RWPE2 (cell line): ENCODE measurements at regions not wholly inside any gene's neighbourhood (a gene's known extent, or its start where the extent isn't known, plus 50 kb on each side); places are given as distances from the start of the nearest gene placed in this dataset.

Experiments
- ATAC-seq: fragments of 200-7000 bp; cut with Tn5 transposase; 3 replicates; pipeline ENCODE4 v1.9.1; 2021; ENCODE audit warnings: low read depth
- DNase-seq: peaks from one replicate; pipeline ENCODE4 v3.0.0-alpha.2; 2020; ENCODE audit warnings: low spot score
- H3K27ac ChIP-seq: fragments of 450-650 bp; 2 replicates; pipeline ENCODE4 v1.5.1; 2017; ENCODE audit warnings: mild to moderate bottlenecking; ENCODE audit not compliant: poor library complexity, severe bottlenecking
- H3K27me3 ChIP-seq: fragments of 250-450 bp; sonication (Bioruptor Pico); 2 replicates; pipeline ENCODE4 v1.5.1; 2021; ENCODE audit warnings: mild to moderate bottlenecking, moderate library complexity; ENCODE audit not compliant: insufficient read depth, poor library complexity, severe bottlenecking
- H3K36me3 ChIP-seq: fragments of 250-450 bp; sonication (Bioruptor Pico); 2 replicates; pipeline ENCODE4 v1.5.1; 2020; ENCODE audit warnings: low read depth, mild to moderate bottlenecking, moderate library complexity
- H3K4me1 ChIP-seq: fragments of 250-450 bp; sonication (Bioruptor Pico); 2 replicates; pipeline ENCODE4 v1.5.1; 2021; ENCODE audit warnings: mild to moderate bottlenecking, moderate library complexity; ENCODE audit not compliant: insufficient read depth, poor library complexity, severe bottlenecking
- H3K4me3 ChIP-seq: fragments of 250-450 bp; sonication (Bioruptor Pico); 2 replicates; pipeline ENCODE4 v1.5.1; 2021; ENCODE audit warnings: mild to moderate bottlenecking, moderate library complexity; ENCODE audit not compliant: severe bottlenecking
- H3K9me3 ChIP-seq: fragments of 250-450 bp; sonication (Bioruptor Pico); 2 replicates; pipeline ENCODE4 v1.5.1; 2021; ENCODE audit warnings: mild to moderate bottlenecking, moderate library complexity; ENCODE audit not compliant: severe bottlenecking
- TF ChIP-seq, protein P1 (sequence below): fragments of 450-650 bp; IDR thresholded peaks from one replicate; pipeline ENCODE4 v1.5.1; 2017; ENCODE audit warnings: mild to moderate bottlenecking, moderate library complexity; ENCODE audit not compliant: poor library complexity, severe bottlenecking

DNA sequence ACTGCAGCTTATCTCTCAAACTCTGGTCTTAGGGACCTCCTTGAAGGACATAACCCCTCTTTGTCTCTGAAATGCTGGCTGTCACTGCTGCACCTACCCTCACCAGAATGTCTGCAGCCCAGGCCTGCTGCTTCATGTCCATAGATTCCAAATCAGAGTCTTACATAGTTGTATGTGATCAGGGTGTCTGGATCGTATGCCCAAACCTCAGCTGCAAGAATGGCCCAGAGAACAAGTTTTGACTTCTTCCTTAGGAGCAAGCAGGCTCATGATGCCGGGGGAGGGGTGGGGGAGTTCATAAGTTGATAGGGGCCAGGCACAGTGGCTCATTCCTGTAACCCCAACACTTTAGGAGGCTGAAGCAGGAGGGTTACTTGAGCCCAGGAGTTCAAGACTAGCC, 55.8 kb upstream of the RMDN2 start:
- TF ChIP-seq, protein P1, sequence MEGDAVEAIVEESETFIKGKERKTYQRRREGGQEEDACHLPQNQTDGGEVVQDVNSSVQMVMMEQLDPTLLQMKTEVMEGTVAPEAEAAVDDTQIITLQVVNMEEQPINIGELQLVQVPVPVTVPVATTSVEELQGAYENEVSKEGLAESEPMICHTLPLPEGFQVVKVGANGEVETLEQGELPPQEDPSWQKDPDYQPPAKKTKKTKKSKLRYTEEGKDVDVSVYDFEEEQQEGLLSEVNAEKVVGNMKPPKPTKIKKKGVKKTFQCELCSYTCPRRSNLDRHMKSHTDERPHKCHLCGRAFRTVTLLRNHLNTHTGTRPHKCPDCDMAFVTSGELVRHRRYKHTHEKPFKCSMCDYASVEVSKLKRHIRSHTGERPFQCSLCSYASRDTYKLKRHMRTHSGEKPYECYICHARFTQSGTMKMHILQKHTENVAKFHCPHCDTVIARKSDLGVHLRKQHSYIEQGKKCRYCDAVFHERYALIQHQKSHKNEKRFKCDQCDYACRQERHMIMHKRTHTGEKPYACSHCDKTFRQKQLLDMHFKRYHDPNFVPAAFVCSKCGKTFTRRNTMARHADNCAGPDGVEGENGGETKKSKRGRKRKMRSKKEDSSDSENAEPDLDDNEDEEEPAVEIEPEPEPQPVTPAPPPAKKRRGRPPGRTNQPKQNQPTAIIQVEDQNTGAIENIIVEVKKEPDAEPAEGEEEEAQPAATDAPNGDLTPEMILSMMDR: no peak
- no peak overlapping the region for H3K27ac ChIP-seq
- no peaks in the 10 kb centered on the region for H3K27me3 ChIP-seq
- no peak overlapping the region for H3K4me3 ChIP-seq
- H3K36me3 ChIP-seq: no peaks in the 10 kb centered on the region
- no peaks in the 10 kb centered on the region for H3K9me3 ChIP-seq
- ATAC-seq (no peak), DNase-seq (no peak)
- peaks cover 12% of the 10 kb centered on the region for H3K4me1 ChIP-seq

DNA sequence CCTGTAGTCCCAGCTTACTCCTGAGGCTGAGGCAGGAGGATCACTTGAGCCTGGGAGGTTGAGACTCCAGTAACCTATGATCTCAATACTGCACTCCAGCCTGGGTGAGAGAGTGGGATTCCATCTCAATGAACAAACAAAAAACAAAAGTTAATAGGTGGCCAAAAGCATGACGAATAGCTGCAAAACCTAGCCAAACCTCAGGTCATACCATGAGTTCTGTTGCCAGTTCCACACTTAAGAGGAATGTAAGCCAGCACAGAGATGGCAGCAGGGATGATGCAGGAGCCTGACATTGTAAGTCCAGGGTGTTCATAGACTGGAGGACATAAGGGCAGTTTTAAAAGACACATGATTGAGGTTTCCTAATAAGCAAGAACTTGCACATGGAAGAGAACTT, 55.3 kb upstream of the RMDN2 start:
- TF ChIP-seq, protein P1: no peak
- DNase-seq: no peak
- no peaks in the 10 kb centered on the region for H3K36me3 ChIP-seq
- H3K27ac ChIP-seq: no peak overlapping the region
- no peaks in the 10 kb centered on the region for H3K9me3 ChIP-seq
- peaks cover 12% of the 10 kb centered on the region for H3K4me1 ChIP-seq
- ATAC-seq: no peak
- H3K4me3 ChIP-seq: no peak overlapping the region
- H3K27me3 ChIP-seq: no peaks in the 10 kb centered on the region

DNA sequence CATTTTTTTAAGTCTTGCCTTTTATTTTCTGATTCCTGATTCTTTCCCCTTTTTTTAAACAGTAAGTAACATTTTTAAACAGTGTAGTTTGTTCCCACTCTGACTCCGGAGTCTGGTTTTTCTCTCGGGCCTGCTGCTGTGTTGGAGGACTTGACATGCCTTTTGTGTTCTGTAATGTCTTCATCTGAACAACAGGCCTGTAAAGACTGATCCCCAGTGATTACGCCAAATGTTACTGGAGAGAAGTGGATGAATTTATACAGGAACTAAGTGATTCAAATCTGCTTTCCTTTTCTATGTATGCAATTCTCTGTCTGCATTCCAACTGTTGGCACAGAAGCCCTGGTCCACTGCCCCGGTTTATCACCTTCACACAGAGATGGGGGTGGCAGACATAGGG, 54.3 kb upstream of the RMDN2 start:
- Histone ChIP-seq H3K27me3 (no peaks in the 10 kb centered on the region), H3K36me3 (no peaks in the 10 kb centered on the region), H3K27ac (no peak overlapping the region), H3K4me3 (no peak overlapping the region), H3K4me1 (peaks cover 12% of the 10 kb centered on the region), H3K9me3 (no peaks in the 10 kb centered on the region)
- peak; percentile 28; the same call in 2 of the 3 replicates for ATAC-seq
- TF ChIP-seq, protein P1: no peak
- DNase-seq: no peak

DNA sequence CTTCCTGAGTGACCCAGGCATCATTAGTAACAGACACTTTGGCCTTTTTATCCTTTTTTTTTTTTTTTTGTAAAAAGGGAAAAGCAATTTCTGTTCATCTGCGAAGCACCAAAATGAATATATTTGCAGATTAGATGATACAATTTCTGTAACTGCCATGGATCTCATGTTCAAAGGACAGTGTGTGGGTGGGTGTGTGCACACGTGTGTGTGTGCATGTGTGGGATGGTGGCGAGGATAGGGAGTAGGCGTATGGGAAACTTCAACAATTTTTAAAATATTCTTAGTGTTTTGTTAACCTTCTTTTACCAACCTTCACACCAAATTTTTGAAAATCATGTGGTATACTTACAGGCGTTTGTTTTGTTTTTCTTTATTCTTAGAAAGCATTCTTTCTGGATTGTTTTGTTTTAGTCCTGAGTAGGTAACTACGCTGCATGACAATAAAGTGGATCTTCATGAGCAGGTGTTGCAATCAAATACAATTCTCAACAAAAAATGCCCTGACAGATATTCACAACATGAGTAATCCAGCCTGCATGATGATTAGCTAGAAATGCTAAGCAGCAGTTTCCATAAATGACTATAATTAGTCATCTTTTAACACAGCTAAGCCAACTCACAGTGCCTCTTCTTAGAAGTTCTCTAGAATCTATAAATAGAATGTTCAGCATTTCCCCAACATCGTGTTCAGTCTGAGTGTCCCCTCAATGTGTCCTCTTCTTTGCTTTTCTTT, 53.5 kb upstream of the RMDN2 start:
- TF ChIP-seq, protein P1: no peak
- peaks cover 12% of the 10 kb centered on the region for H3K4me1 ChIP-seq
- no peaks in the 10 kb centered on the region for H3K36me3 ChIP-seq
- H3K27ac ChIP-seq: no peak overlapping the region
- H3K9me3 ChIP-seq: no peaks in the 10 kb centered on the region
- no peak overlapping the region for H3K4me3 ChIP-seq
- DNase-seq (no peak), ATAC-seq (peak; percentile 92)
- no peaks in the 10 kb centered on the region for H3K27me3 ChIP-seq

DNA sequence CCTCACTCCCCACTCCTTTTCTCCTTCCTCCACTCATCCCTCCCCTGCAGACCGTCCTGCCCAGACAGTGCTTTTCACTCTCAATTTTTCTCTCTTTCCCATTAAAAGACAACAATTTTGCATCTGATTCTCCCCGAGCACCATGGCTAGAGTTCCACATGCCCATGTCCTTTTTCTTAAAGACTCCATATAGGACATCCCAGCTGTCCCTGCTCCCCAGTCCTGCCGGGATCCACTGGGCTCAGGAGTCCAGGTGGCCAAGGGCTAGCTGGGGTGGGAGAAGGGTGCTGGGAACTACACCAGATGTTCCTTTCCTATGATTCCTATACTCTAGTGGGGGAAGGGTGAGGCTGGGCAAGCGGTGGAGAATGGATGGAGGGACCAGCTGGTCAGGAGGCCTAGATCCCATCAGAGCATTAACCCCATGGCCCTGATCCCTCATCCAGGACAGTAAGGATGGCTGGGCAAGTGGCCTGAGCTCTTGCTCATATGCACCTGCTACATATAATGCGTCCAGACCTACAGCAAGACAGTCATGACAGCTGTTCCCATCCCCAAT, 52.8 kb upstream of the RMDN2 start:
- ATAC-seq (no peak), DNase-seq (no peak)
- Histone ChIP-seq H3K36me3 (no peaks in the 10 kb centered on the region), H3K27ac (no peak overlapping the region), H3K4me1 (peaks cover 12% of the 10 kb centered on the region), H3K27me3 (no peaks in the 10 kb centered on the region), H3K9me3 (no peaks in the 10 kb centered on the region), H3K4me3 (no peak overlapping the region)
- TF ChIP-seq, protein P1: no peak
